Adrenal gland (tissue), 5 donors: ENCODE measurements at regions not wholly inside any gene's neighbourhood (a gene's known extent, or its start where the extent isn't known, plus 50 kb on each side); places are given as distances from the start of the nearest gene placed in this dataset.

ENCODE experiments used
- CTCF ChIP-seq, 6 experiments: fragments of 450-650 bp in 4 of 6; fragments of 200-600 bp in 2 of 6; sonication (generic) in 1 of 6; IDR thresholded peaks; 1 replicate in 5 of 6; 2 replicates in 1 of 6; pipeline versions ENCODE4 v1.5.1 to v1.8.0; 2016 to 2021; ENCODE audit warnings: antibody characterized with exemption in 6 of 6, mild to moderate bottlenecking in 2 of 6, moderate library complexity in 1 of 6
- POLR2A ChIP-seq, 2 donors: fragments of 450-650 bp; IDR thresholded peaks; one replicate each; pipeline ENCODE4 v1.6.1; 2017; ENCODE audit warnings: antibody characterized with exemption in 2 of 2, mild to moderate bottlenecking in 2 of 2, moderate library complexity in 1 of 2
- donor health status: DM: no; HTN: no; CAD: no.

GRCh38 chr5:60226128-60226527 is 332.6 kb upstream of the PDE4D start:
- TF ChIP-seq CTCF (IDR thresholded peaks at IDR 0.05) = no peak
- no peak for TF ChIP-seq POLR2A (IDR thresholded peaks at IDR 0.05)
